GM18951 (cell line): ENCODE measurements at regions not wholly inside any gene's neighbourhood (a gene's known extent, or its start where the extent isn't known, plus 50 kb on each side); places are given as distances from the start of the nearest gene placed in this dataset.

ENCODE experiments used
- POLR2A ChIP-seq: IDR thresholded peaks from 4 replicates; pipeline ENCODE4 v1.6.1; 2011; ENCODE audit warnings: mild to moderate bottlenecking; ENCODE audit not compliant: insufficient read length, insufficient read depth; ENCODE audit errors: extremely low read depth
- in situ Hi-C: fragments of 300-500 bp; cut with MboI; formaldehyde crosslinking; loops from one replicate; pipeline ENCODE4 v1.12.0; 2022; ENCODE audit warnings: low sequenced_read_pairs, mixed read lengths, inconsistent platforms; ENCODE audit not compliant: unreplicated experiment

DNA sequence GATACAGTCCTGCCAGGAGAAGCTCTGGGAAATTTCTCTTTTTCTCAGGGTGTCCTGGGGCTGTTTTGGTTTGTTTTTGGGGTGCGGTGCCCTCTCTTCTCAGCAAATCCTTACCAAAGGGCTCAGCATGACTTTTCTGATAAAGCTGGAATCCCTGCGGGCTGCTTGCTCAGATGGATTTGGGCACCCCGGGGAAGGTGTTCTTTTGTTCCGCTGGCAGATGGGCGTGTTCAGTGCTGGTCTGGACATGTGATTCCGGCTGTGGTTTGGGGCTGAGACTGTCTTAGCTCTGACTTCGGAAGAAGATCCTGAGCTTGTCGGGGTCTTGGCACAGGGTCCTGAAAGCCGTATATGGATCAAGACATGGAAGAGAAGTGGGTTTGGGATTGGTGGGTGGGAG lies 134.2 kb upstream of the SPRED2 start:
- TF ChIP-seq POLR2A: no peak
- in situ Hi-C loops: no loop called here

DNA sequence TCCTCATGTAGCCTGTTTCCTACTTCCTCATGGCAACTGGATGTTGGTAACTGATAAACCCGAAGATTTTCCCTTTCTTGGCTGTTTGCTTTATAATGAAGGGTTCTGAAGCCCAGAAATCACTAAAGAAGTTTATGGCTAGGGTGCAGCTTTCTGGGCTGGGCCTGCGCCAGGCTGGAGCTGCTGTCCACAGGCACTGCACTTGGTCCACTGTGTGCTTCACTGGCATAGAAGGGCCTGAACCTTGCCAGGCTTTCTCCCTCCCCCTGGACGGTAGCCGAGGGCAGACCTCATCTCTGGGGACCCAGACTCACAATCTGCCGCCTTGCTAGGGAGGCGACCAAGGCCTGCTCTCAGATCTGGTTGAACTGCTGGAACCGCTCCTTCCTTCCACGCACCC lies 133.3 kb upstream of the SPRED2 start:
- in situ Hi-C loops: no loop called here

GRCh38 chr2:65564299-65564698 lies 131.9 kb upstream of the SPRED2 start:
- no peak for TF ChIP-seq POLR2A
- in situ Hi-C loops: no loop called here

More for the DNA sequence above, 133.3 kb upstream of the SPRED2 start:
- TF ChIP-seq POLR2A: no peak

- in situ Hi-C loops: no loop called here
- no peak for TF ChIP-seq POLR2A
Measured at GRCh38 chr2:65562890-65563289, 130.5 kb upstream of the SPRED2 start.

GRCh38 chr2:65558743-65559142 lies 126.3 kb upstream of the SPRED2 start:
- in situ Hi-C loops: no loop called here

DNA sequence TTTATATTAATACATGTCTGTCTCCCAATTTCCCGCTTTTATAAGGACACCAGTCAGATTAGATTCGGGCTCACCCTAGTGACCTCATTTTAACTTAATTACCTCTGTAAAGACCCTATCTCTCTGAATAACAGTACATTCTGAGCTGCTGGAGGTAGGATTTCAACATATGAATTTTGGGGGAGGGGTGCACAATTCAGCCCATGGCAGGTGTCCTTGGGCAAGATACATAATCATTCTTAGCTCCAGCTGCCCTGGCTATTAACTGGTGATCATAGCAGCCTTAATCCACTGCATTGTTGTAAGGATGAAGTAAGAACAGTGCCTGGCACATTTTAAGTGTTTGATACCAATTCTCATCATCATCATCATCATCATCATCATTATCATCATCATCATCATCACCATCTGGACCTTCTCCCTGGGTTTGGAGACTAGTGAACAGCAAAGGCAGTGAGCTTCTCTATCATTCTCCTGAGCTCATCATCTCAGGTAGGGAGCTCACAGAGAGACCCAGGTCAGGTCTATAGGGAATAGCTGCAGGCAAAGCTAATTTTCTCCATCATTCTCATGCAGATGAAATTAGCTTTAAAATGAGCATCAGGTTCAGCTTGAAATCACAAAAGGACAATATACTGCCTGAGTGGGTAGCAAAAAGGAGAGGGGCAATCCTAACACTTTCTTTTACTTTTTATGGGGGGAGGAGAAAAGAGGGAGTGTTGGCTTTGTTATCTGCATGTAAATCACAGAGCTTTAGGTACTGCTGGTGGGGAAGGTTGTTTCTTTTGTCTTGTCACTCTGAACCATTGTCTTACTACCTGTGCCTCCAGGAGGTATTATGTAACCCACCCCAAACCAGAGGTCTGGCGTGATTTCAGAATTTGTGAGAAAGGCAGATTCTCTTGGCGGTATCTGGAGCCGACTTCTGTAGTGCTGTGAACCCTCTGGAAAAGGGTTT lies 125.5 kb upstream of the SPRED2 start:
- no peak for TF ChIP-seq POLR2A
- in situ Hi-C loops: no loop called here

More at GRCh38 chr2:65558743-65559142, 126.3 kb upstream of the SPRED2 start:
- TF ChIP-seq POLR2A: no peak

- in situ Hi-C loops: no loop called here
- TF ChIP-seq POLR2A: no peak
Measured at GRCh38 chr2:65554765-65555591, 122.6 kb upstream of the SPRED2 start.

DNA sequence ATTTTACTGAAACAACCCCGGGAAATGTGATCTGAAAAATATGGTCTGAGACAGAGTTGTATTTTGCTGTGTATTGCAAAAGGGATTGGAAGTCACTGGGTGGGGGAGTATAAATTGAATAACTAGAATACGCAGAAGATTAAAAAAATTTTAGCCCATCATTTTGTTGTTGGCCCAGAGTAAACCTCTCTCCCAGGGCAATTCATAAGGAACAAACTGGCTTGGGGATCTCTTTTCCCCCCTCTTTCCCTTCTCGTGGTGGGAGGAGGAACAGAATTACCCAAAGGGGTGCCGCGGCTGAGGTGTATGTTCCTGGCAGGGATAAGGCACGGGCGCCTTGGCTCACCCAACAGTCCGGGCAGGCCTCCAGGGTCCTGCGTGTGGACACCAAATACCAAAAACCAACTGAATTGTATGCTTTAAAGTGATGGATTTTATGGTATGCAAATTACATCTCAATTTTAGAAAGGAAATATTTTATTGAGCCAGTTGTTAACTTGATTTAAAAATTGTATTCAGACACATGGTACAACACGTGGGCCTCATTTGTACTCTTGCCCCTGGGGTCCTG lies 121.2 kb upstream of the SPRED2 start:
- no peak for TF ChIP-seq POLR2A
- in situ Hi-C loops: no loop called here

GRCh38 chr2:65551528-65551927 lies 119.1 kb upstream of the SPRED2 start:
- no peak for TF ChIP-seq POLR2A
- in situ Hi-C loops: no loop called here

GRCh38 chr2:65550246-65550645 lies 117.8 kb upstream of the SPRED2 start:
- TF ChIP-seq POLR2A: no peak
- in situ Hi-C loops: no loop called here

- no peak for TF ChIP-seq POLR2A
- in situ Hi-C loops: loop anchor here (10.0 kb wide), 1 partner anchor 285 kb away; no protein-coding TSS in a partner anchor
Measured at GRCh38 chr2:65549631-65550030, 117.2 kb upstream of the SPRED2 start.

GRCh38 chr2:65549257-65549627 lies 116.8 kb upstream of the SPRED2 start:
- no peak for TF ChIP-seq POLR2A
- in situ Hi-C loops: loop anchor here (10.0 kb wide), 1 partner anchor 284 kb away; no protein-coding TSS in a partner anchor
